ENCODE measurements at regions not wholly inside any gene's neighbourhood (a gene's known extent, or its start where the extent isn't known, plus 50 kb on each side); places are given as distances from the start of the nearest gene placed in this dataset.

GRCh38 chr4:12242354-12242753 is 813.7 kb upstream of the HS3ST1 start:
- H3K27ac ChIP-seq (ENCODE audit: low read depth in 1 of 2, low read length in 2 of 2) = no peak overlapping the region
- H3K36me3 Mint-ChIP-seq = no peaks in the 10 kb centered on the region

GRCh38 chr4:12239897-12240636 is 811.4 kb upstream of the HS3ST1 start:
- H3K36me3 ChIP-seq (replicated peaks in 1 of 2; ENCODE audit: control insufficient read depth in 1 of 2, insufficient read depth in 2 of 2, low read length in 2 of 2) = no peaks in the 10 kb centered on the region
- peaks cover 0 to 2% (median 2%) of the 10 kb centered on the region in 3 donors for H3K27me3 Mint-ChIP-seq (ENCODE audit: low read depth in 3 of 3)

More at GRCh38 chr4:12242354-12242753, 813.7 kb upstream of the HS3ST1 start:
- no peaks in the 10 kb centered on the region for H3K27me3 ChIP-seq (ENCODE audit: control insufficient read depth in 2 of 2, insufficient read depth in 2 of 2, low read length in 2 of 2)
- H3K4me1 ChIP-seq (ENCODE audit: control insufficient read depth in 1 of 2, insufficient read depth in 2 of 2, low read length in 2 of 2) = no peaks in the 10 kb centered on the region
- H4K20me1 ChIP-seq (ENCODE audit: insufficient read depth, low read length) = no peaks in the 10 kb centered on the region
- intact Hi-C loops (cut with micrococcal nuclease) = no loop called here
- TF ChIP-seq CTCF (IDR thresholded peaks at IDR 0.05) = no peak
- no peaks in the 10 kb centered on the region for H3K36me3 ChIP-seq (replicated peaks in 1 of 2; ENCODE audit: control insufficient read depth in 1 of 2, insufficient read depth in 2 of 2, low read length in 2 of 2)
- H3K9ac ChIP-seq (ENCODE audit: insufficient read depth, low read length, poor library complexity, severe bottlenecking) = no peak overlapping the region
- Mint-ChIP-seq H3K27ac (no peak overlapping the region), H3K27me3 (ENCODE audit: low read depth in 3 of 3) (peaks cover 0 to 2% (median 0%) of the 10 kb centered on the region in 3 donors), H3K9me3 (peaks cover 0 to 8% (median 3%) of the 10 kb centered on the region in 7 donors), H3K4me1 (no peaks in the 10 kb centered on the region), H3K4me3 (no peak overlapping the region)
- no peak overlapping the region for H2AFZ ChIP-seq (ENCODE audit: insufficient read depth, low read depth, low read length, poor library complexity, severe bottlenecking)
- H3K9me3 ChIP-seq (replicated peaks in 1 of 2; ENCODE audit: control insufficient read depth in 1 of 2, insufficient read depth in 1 of 2, low read length in 2 of 2) = peaks cover 3 to 5% of the 10 kb centered on the region in 2 donors
- no peaks in the 10 kb centered on the region for H3K79me2 ChIP-seq (ENCODE audit: insufficient read depth, low read length)
- 100% methylated on average over 1 of the region's 2 CpGs for WGBS (ENCODE audit: insufficient coverage)
- H3K4me2 ChIP-seq (replicated peaks; ENCODE audit: extremely low read depth, low read length, poor library complexity, severe bottlenecking) = no peak overlapping the region
- no peak for DNase-seq
- H3K4me3 ChIP-seq (replicated peaks in 1 of 3; ENCODE audit: low read depth in 2 of 3, low read length in 3 of 3) = no peak overlapping the region

More at GRCh38 chr4:12239897-12240636, 811.4 kb upstream of the HS3ST1 start:
- H3K9me3 ChIP-seq (replicated peaks in 1 of 2; ENCODE audit: control insufficient read depth in 1 of 2, insufficient read depth in 1 of 2, low read length in 2 of 2) = peaks cover 2 to 3% of the 10 kb centered on the region in 2 donors
- H3K4me1 ChIP-seq (ENCODE audit: control insufficient read depth in 1 of 2, insufficient read depth in 2 of 2, low read length in 2 of 2) = no peaks in the 10 kb centered on the region
- H3K27ac ChIP-seq (ENCODE audit: low read depth in 1 of 2, low read length in 2 of 2) = no peak overlapping the region
- DNase-seq = no peak
- Mint-ChIP-seq H3K27ac (no peak overlapping the region), H3K36me3 (no peaks in the 10 kb centered on the region), H3K4me1 (no peaks in the 10 kb centered on the region), H3K4me3 (no peak overlapping the region), H3K9me3 (peaks cover 0 to 8% (median 2%) of the 10 kb centered on the region in 7 donors)
- no peaks in the 10 kb centered on the region for H3K79me2 ChIP-seq (ENCODE audit: insufficient read depth, low read length)
- no peak overlapping the region for H3K4me3 ChIP-seq (replicated peaks in 1 of 3; ENCODE audit: low read depth in 2 of 3, low read length in 3 of 3)
- no peaks in the 10 kb centered on the region for H4K20me1 ChIP-seq (ENCODE audit: insufficient read depth, low read length)
- H2AFZ ChIP-seq (ENCODE audit: insufficient read depth, low read depth, low read length, poor library complexity, severe bottlenecking) = no peak overlapping the region
- H3K9ac ChIP-seq (ENCODE audit: insufficient read depth, low read length, poor library complexity, severe bottlenecking) = no peak overlapping the region
- no peak overlapping the region for H3K4me2 ChIP-seq (replicated peaks; ENCODE audit: extremely low read depth, low read length, poor library complexity, severe bottlenecking)
- no peak for TF ChIP-seq CTCF (IDR thresholded peaks at IDR 0.05)
- no peaks in the 10 kb centered on the region for H3K27me3 ChIP-seq (ENCODE audit: control insufficient read depth in 2 of 2, insufficient read depth in 2 of 2, low read length in 2 of 2)
- intact Hi-C loops (cut with micrococcal nuclease) = no loop called here
- WGBS (ENCODE audit: insufficient coverage) = no CpG with 5 or more reads among the region's 3 CpGs
